Stimulated activated CD4-positive, alpha-beta T cell treated with anti-CD3 and anti-CD28 coated beads, TNF-alpha, amount 100 ng/mL, for 1 hour (primary cell): ENCODE measurements at regions not wholly inside any gene's neighbourhood (a gene's known extent, or its start where the extent isn't known, plus 50 kb on each side); places are given as distances from the start of the nearest gene placed in this dataset.
"Not testable (repeated sequence)": the region's sequence is repeated elsewhere in the genome, so short reads cannot be mapped to it uniquely, and the experiment has no call there.

ENCODE experiments used
- DNase-seq, 3 donors: peaks; one replicate each; pipeline ENCODE4 v3.0.0-alpha.2; 2020; ENCODE audit warnings: low read depth in 3 of 3, low spot score in 1 of 3

DNA sequence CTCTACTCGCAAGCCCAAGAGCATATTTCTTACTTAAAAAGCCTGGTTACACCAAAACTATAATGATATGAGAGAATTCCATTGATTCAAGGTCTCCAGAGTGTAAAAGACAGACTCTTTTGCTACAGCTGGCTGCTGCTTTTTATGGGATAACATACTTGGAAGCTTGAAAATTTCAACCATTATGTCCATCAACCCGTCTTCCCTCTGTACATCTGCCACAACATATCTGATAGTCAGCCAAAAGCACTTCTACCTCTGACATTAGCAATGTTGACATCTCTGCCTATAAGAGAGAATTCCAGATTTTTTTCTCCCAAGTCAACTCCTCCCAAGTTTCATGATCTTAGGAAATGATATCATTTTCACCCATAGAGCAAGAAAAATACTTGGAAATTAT lies 54.4 kb upstream of the IQCM start:
- DNase-seq: no peak

DNA sequence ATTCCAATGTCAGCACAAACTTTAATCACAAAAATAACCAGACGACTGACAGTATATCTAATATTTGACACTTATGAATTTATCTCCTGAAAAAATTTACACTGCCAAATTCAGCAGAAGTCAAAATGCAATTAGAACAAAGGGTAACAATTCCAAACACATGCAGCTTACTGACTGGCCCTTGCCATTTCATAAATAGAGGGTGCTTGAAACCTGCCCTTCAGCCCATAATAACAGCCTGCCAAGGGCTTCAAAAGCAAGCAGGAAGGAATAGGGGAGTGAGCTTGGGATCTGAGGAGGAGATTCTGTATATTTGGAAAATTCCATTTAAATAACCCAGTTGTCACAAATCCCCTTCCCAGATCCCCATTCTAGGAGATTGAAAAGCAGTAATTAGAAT lies 66.1 kb upstream of the IQCM start:
- no peak for DNase-seq

DNA sequence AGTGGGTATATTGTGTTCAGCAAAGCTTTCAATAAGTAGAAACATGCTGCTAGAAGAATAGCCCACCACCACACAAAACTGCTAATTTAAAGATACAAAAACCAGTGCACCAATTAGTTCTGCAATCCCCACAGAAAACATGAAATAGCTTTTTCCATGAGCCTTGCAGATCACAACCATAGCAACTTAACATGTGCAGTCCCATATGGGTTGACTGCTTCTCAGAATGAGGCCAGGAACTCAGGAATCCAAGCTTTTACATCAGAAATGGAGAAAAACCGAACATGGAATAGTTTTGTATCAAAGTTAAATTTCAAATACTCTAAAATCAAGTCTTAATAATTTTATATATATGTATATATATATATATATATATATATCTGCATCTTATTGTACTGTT lies 66.6 kb upstream of the IQCM start:
- no peak for DNase-seq

DNA sequence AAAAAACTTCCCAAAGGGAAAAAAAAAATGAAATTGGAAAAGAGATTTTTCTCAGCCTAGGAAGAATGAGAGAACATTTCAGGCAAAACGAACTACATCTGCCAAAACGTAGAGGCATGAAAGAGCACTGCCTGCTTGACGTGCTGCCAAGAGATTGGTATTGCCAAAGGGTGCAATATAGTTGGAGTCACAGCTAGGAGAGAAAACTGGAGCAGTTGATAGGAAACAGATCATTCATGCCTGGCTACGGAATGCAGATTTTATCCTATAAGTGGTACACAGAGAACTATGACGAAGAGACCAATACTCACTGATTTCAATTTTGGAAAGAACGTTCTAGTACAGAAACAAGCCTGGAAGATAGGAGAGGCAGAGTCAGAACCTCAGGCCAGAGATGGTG lies 68.4 kb upstream of the IQCM start:
- DNase-seq: no peak

DNA sequence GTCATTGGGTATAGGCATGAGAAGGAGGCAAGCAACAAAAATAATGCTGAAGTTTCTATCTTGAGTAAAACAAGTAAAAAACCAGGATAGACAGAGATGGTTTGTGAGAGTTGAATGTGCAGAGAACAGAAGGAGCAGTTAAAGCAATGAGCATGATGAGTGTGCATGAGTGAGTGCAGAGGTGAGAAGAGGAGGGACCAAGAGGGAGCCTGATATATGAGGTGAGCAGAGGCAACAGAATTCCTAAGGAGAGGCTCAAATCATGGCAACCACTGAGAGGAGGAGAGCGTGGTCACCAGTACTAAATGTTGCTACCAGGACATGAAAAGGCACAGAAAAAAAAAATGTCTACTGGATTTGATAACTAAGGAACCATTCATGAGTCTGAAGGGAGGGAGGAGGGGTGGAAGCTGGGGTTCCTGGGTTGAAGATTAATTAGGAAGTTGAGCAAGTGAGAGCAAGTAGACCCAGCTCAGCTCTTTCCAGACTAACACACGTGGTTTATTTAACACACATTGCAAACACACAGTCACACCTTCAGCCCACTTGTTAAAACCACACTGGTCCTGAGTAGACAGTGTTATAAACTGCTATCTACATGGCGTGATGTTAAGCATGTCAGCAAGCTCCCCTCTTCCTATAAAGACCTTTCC lies 69.0 kb upstream of the IQCM start:
- no peak for DNase-seq

DNA sequence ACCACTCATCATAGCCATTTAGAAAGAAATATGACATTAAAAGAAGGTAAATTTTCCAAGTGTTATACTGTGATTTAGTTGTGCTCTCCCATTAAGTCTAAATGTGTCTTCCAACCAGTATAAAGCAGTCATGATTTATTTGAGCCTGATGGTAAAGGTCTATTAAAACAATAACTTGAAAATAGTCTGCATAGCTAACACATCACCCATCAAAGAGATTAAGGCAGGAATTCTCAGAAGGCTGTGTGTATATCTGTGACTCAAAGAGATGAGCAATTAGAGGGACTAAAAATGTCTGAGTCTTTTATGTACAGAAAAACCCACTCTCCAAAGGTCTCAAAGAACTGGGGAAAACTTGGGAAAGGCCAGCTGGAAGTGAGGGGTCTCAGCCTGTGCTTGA lies 70.3 kb upstream of the IQCM start:
- no peak for DNase-seq

DNA sequence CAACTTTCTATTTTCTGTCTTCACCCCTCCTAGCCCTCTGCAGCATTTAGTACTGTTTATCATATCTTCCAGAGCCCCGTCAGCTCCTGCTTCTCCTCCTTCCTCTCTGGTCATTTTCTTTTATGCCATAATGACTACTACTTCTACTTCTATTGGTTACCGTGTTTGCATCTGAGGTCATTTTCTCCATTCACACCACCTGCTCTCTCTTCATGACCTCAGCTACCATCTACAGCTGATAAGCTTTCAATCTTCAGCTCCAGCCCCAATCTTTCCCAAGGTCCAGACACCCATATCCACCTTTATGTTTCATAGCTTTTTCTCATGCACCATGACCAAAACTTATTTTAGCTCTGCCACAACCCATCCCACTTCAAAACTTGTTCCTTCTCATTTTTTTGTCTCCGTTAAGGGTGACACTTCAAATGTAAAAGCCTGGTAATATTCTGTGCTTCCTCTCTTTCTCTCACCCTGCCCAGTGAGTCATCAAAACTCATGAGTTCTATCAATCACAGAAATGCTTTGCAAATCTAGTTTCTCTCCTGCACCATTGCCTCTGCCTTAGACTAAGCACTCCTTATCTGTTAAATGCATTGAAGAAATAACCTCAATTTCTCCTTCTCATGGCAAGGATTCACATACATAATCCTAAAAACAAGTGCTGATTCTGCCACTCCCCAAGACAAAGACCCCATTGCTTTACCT lies 71.3 kb upstream of the IQCM start:
- no peak for DNase-seq

DNA sequence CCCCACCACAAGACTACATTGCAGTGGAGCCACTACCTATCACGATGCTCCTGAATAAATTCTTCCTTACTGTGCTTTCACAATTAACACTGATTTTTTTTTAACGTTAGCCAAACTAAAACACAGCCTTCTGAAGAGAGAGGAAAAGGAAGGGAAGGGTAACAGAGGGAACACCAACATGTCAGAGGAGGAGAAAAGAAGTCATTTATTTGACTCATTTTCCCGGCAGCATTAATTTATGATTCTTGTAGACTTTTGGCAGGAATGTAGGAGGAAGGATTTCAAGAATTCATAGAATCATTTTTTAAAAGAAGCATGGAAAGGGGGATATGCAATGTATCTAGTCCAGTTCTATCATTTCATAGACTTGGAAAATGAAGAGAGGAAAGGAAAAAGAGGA lies 74.3 kb upstream of the IQCM start:
- no peak for DNase-seq

DNA sequence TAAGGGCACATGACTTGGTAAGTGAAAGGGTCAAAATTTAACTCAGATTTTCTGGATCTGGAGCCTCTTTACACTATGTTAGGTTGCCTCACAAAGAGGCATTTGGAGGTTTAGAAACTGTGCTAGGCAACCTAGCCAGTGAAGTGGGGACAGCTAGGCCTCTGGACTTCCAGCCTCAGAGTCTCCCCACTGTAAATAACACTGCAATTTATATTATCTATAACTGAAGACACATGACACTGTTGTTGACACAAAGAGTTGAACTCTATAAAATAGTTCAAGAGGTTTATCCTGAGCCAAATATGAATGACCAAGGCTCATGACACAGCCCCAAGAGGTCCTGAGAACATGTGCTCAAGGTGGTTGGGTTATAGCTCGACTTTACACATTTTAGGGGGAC lies 74.9 kb upstream of the IQCM start:
- no peak for DNase-seq

DNA sequence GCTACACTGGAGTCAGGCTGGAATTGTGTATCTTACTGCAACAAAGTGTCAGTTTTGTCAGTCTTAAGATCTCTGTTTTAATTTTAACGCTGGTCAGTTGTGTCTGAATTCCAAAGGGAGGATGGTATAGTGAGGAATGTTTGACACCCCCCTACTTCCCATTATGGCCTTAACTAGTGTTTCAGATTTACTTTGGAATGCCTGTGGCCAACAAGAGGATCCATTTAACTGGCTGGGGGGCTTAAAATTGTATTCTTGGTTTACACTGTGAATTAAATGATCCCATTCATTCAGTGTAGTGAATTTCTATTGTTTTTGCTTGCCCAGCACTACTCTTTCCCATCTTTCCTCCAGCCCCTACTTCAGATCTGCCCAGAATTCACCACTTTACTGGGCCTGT lies 75.8 kb upstream of the IQCM start:
- DNase-seq: no peak

DNA sequence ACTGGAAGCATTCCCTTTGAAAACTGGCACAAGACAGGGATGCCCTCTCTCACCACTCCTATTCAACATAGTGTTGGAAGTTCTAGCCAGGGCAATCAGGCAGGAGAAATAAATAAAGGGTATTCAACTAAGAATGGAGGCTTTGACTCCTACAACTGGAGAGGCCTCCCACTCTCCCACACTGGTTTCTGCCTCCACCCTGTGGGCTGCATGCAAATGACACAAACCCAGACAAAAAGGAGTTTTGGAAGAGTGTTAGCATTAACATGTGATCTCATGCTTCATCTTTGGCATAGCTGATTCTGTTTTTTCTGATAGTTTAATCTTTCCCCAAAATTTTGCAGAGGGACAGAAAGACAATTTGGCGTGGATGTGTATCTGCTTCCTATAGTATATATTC lies 80.8 kb upstream of the IQCM start:
- no peak for DNase-seq

DNA sequence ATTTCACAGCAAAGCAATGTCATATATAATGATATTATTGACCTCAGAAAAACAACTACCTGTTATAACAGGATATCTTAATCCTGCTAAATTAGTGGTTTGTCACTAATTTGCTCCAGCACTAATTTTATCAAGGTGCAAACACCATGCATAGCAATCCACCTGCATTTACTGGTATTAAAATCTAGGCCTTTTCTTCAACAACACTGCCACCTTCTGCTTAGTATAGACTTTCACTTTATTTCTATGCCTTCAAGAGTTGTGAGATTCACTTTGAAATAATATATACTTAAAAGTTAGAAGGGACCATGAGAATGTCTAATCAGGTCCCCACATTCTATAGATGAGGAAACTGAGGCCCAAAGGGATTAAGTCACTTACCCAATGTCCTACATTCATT lies 82.1 kb upstream of the IQCM start:
- no peak for DNase-seq

DNA sequence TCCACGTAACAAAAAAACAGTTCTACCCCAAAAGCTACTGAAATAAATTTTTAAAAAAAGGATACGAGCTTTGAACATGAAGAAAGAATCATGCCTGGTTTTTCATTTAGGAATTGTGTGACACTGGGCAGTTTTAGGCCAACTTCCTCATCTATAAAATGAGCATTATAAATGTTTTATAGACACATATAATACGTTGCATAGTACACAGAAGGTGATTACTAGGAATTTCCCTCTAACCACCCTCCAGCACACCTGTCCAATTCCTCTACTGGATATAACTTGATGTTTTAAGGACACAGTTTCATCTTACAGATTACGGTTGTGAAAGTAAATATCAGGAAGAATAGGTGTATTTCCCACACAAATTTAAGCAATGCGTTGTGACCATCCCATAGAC lies 85.5 kb upstream of the IQCM start:
- no peak for DNase-seq

DNA sequence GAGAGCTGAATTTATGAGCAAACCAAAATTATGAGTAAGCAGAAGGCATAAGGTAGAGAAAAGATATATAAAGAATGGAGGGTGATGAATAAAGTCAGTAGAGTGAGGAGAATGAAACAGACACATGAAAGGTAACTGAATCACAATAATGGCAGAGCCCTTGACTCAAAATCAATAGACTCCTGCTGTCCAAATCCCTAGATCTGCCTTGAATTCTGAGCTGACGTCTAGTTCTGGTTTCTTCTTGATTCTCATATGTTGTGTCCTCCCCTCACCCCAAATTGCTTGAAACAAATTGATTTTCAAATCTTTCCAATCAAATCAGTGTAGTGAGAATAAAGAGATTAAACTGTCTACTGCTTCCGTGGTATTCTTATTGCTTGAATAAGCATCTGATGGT lies 86.6 kb upstream of the IQCM start:
- no peak for DNase-seq

DNA sequence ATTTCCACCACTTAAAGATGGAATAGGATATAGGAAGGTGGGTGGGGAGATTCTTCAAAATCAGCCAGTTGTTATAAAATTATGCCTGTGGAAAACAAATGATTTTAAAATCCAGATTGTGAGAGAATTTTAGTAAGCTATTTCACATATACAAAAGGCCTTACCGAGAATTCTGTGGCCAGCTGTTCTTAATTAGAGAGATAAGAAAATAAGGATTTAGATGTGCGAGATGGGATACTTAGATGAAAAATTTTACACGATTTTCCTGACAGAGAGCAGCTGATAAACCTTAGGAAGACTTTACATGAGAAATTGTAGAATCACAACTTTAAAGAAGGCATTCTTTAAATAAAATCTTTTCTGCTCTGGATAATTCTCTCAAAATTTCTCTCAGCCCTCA lies 94.5 kb upstream of the IQCM start:
- no peak for DNase-seq

DNA sequence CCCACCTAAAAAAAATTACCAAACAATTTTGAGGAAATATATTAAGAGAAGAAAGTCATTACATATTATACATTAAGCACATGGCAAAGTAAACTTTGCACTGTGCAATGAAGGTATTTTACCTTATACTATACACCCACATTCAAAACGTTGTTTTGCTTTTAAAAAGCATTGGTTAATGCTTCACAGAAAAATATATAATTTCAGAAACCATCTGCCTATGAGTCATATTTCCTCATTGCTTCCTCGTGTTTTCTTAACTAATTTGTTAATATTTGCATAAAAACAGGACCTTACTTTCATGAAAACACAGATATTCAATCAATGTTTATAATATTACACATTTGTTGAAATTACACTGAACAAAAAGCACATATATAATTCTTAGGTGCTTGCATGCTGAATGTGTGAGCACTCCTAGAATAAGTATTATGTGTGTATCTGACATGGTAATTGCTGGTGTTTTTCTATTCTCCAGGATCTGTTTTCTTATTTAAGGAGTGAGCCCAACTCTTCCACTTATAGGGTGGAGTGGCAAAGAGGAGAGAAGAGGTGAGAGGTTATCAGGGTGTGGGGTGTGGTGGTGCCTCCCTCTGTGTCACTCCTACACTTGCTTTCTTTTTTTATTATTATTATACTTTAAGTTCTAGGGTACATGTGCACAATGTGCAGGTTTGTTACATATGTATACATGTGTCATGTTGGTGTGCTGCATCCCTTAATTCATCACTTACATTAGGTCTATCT lies 95.1 kb upstream of the IQCM start:
- DNase-seq: no peak

DNA sequence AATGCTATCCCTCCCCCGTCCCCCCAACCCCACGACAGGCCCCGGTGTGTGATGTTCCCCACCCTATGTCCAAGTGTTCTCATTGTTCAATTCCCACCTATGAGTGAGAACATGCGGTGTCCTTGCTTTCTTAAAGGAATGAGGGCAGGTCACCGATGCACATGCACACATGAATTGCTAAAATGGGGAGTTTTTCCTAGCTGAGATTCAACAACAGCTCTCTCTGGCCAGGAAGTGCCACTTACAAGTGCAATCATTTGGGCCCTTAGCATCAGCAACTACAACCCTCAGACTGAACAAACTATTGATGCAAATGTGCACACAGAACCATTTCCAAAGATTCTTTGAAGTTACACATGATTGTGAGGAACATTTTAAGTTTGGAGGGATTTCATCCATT lies 95.7 kb upstream of the IQCM start:
- no peak for DNase-seq

DNA sequence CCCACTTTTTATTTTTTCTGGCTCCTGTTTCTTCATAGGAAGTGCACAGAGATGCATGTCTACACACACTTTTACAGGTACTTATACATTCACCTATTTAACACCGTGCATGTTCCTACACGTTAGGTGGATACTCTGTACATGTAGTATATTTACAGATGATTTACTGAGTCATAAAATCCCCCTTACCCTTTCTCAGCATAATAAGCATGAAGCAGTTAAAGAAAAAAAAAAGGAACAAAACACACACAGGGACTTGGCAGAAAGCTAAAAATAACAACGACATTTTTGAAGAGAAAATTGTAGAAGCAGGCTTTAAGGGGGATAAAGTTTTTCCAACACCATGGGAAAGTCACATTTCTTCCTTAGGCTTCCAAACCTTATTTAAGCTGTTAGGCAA lies 96.4 kb upstream of the IQCM start:
- DNase-seq: no peak

DNA sequence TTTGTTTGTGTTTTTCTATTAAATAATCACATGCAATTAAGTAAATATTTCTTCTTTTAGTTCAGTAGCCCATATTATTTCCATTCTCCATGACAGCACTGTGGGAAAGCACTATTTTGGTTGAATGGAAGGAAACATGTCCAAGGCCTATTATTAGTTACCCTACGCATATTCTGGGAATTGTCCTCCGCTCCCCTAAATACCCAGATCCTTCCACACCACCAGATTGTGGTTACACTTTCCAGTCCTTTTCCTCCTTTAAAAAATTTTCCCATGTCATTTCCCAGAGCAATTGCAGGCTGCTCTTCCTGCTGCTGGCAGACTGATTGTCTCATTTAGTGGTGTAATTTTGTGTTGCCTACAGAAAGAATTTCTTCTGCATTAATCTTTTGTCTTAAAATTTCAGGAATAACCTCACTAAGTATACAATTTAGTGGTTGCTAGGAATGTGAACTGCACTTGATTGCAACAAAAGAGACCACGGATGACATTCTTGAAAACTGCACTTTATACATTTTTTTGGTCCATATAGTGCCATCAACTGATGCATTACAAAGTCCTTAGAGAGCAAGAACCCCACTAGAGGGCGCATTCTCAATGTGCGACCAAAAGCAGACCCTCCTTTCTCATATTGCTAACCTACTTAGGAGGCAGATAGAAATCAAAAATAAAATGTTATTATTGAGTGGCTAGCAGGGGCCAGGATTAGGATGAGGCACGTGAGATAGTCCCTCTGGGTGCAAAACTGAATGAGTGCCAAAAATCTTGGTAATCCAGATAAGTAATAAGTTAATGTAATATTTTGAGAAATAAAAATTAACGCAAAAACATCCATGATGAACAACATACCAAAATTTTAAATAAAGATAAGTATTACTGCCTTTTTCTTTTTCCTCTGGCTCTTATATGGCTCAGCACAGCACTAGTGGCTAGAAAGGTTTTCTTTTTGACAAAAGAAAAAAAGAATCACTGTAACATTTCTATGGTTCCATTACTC lies 98.8 kb upstream of the IQCM start:
- no peak for DNase-seq

DNA sequence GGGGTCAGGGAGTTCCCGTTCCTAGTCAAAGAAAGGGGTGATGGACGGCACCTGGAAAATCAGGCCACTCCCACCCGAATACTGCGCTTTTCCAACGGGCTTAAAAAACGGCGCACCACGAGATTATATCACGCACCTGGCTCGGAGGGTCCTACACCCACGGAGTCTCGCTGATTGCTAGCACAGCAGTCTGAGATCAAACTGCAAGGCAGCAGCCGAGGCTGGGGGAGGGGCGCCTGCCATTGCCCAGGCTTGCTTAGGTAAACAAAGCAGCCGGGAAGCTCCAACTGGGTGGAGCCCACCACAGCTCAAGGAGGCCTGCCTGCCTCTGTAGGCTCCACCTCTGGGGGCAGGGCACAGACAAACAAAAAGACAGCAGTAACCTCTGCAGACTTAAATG lies 100.1 kb upstream of the IQCM start:
- not testable (repeated sequence) for DNase-seq

DNA sequence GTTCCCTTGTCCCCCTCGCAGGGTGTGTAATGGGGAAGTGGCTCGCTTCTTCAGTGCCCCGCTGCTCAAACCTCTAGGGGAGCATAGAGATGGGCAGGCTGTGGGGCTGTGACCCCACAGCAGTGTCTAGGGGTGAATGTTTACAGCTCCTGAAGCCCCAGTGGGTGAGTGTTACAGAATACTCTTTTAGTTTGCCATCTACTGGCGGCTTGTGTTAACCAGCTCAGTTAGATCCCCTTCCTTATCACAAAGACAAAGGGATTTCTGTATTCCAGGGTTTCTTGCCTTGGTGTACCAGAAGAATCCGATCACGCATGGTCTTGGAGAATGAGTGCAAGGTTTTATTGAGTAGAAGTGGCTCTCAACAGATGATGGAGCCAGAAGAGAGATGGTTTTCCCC lies 108.1 kb upstream of the IQCM start:
- DNase-seq: no peak
